ENCODE measurements at regions not wholly inside any gene's neighbourhood (a gene's known extent, or its start where the extent isn't known, plus 50 kb on each side); places are given as distances from the start of the nearest gene placed in this dataset.

- TF ChIP-seq EZH2phosphoT487 (IDR thresholded peaks at IDR 0.05; ENCODE audit: borderline replicate concordance, low read length) (no peak), CTCF (IDR thresholded peaks at IDR 0.05; ENCODE audit: low read depth, low read length, poor library complexity, severe bottlenecking) (no peak)
- H4K20me1 ChIP-seq (ENCODE audit: control insufficient read depth, insufficient read depth, low read depth, low read length) = no peaks in the 10 kb centered on the region
- H3F3A ChIP-seq (ENCODE audit: control insufficient read depth, insufficient read depth) = no peaks in the 10 kb centered on the region
- no peaks in the 10 kb centered on the region for H3K79me2 ChIP-seq (ENCODE audit: control insufficient read depth, low read length)
- peaks cover 10% of the 10 kb centered on the region; the same call in 1 of the 2 replicates for H3K9me3 ChIP-seq (ENCODE audit: control insufficient read depth, insufficient read depth, low read length)
- no peaks in the 10 kb centered on the region for H3K4me1 ChIP-seq (ENCODE audit: control insufficient read depth, low read length)
- H3K36me3 ChIP-seq (ENCODE audit: control insufficient read depth, low read length) = no peaks in the 10 kb centered on the region
- no peaks in the 10 kb centered on the region for H3K9me2 ChIP-seq (replicated peaks; ENCODE audit: control insufficient read depth, low read length)
- H3K4me3 ChIP-seq (ENCODE audit: low read length) = no peak overlapping the region
- H3K27me3 ChIP-seq (ENCODE audit: control insufficient read depth, low read length) = no peaks in the 10 kb centered on the region
- no peak overlapping the region for H3K27ac ChIP-seq (ENCODE audit: low read depth, low read length)
- H3K4me2 ChIP-seq (ENCODE audit: low read length) = no peak overlapping the region
Measured at GRCh38 chr4:117941611-117942010, 92.7 kb upstream of the NDST3 start.

- Histone ChIP-seq H3K4me3 (ENCODE audit: low read length) (no peak overlapping the region), H3K4me2 (ENCODE audit: low read length) (no peak overlapping the region), H4K20me1 (ENCODE audit: control insufficient read depth, insufficient read depth, low read depth, low read length) (no peaks in the 10 kb centered on the region), H3K36me3 (ENCODE audit: control insufficient read depth, low read length) (no peaks in the 10 kb centered on the region), H3F3A (ENCODE audit: control insufficient read depth, insufficient read depth) (no peaks in the 10 kb centered on the region), H3K9me2 (replicated peaks; ENCODE audit: control insufficient read depth, low read length) (no peaks in the 10 kb centered on the region), H3K4me1 (ENCODE audit: control insufficient read depth, low read length) (no peaks in the 10 kb centered on the region), H3K9me3 (ENCODE audit: control insufficient read depth, insufficient read depth, low read length) (no peaks in the 10 kb centered on the region), H3K27ac (ENCODE audit: low read depth, low read length) (no peak overlapping the region), H3K27me3 (ENCODE audit: control insufficient read depth, low read length) (no peaks in the 10 kb centered on the region), H3K79me2 (ENCODE audit: control insufficient read depth, low read length) (no peaks in the 10 kb centered on the region)
- TF ChIP-seq CTCF (IDR thresholded peaks at IDR 0.05; ENCODE audit: low read depth, low read length, poor library complexity, severe bottlenecking) = no peak
- no peak for TF ChIP-seq EZH2phosphoT487 (IDR thresholded peaks at IDR 0.05; ENCODE audit: borderline replicate concordance, low read length)
Measured at GRCh38 chr4:117949621-117950020, 84.7 kb upstream of the NDST3 start.

GRCh38 chr4:117957571-117957970 is 76.7 kb upstream of the NDST3 start:
- peaks cover 14% of the 10 kb centered on the region for H3K4me1 ChIP-seq (ENCODE audit: control insufficient read depth, low read length)
- TF ChIP-seq EZH2phosphoT487 (IDR thresholded peaks at IDR 0.05; ENCODE audit: borderline replicate concordance, low read length) = no peak
- no peak for TF ChIP-seq CTCF (IDR thresholded peaks at IDR 0.05; ENCODE audit: low read depth, low read length, poor library complexity, severe bottlenecking)

GRCh38 chr4:117965622-117966021 is 68.7 kb upstream of the NDST3 start:
- Histone ChIP-seq H3K4me3 (ENCODE audit: low read length) (no peak overlapping the region), H3K36me3 (ENCODE audit: control insufficient read depth, low read length) (no peaks in the 10 kb centered on the region), H4K20me1 (ENCODE audit: control insufficient read depth, insufficient read depth, low read depth, low read length) (no peaks in the 10 kb centered on the region), H3K79me2 (ENCODE audit: control insufficient read depth, low read length) (no peaks in the 10 kb centered on the region), H3K9me3 (ENCODE audit: control insufficient read depth, insufficient read depth, low read length) (no peaks in the 10 kb centered on the region), H3F3A (ENCODE audit: control insufficient read depth, insufficient read depth) (no peaks in the 10 kb centered on the region), H3K9me2 (replicated peaks; ENCODE audit: control insufficient read depth, low read length) (no peaks in the 10 kb centered on the region), H3K4me2 (ENCODE audit: low read length) (no peak overlapping the region), H3K27ac (ENCODE audit: low read depth, low read length) (no peak overlapping the region), H3K4me1 (ENCODE audit: control insufficient read depth, low read length) (no peaks in the 10 kb centered on the region), H3K27me3 (ENCODE audit: control insufficient read depth, low read length) (no peaks in the 10 kb centered on the region)
- TF ChIP-seq EZH2phosphoT487 (IDR thresholded peaks at IDR 0.05; ENCODE audit: borderline replicate concordance, low read length) (no peak), CTCF (IDR thresholded peaks at IDR 0.05; ENCODE audit: low read depth, low read length, poor library complexity, severe bottlenecking) (no peak)

More at GRCh38 chr4:117957571-117957970, 76.7 kb upstream of the NDST3 start:
- Histone ChIP-seq H3F3A (ENCODE audit: control insufficient read depth, insufficient read depth) (no peaks in the 10 kb centered on the region), H3K27me3 (ENCODE audit: control insufficient read depth, low read length) (no peaks in the 10 kb centered on the region), H3K4me3 (ENCODE audit: low read length) (no peak overlapping the region), H3K79me2 (ENCODE audit: control insufficient read depth, low read length) (no peaks in the 10 kb centered on the region), H4K20me1 (ENCODE audit: control insufficient read depth, insufficient read depth, low read depth, low read length) (no peaks in the 10 kb centered on the region), H3K27ac (ENCODE audit: low read depth, low read length) (no peak overlapping the region), H3K4me2 (ENCODE audit: low read length) (peak overlapping the region; percentile 14), H3K9me3 (ENCODE audit: control insufficient read depth, insufficient read depth, low read length) (no peaks in the 10 kb centered on the region), H3K36me3 (ENCODE audit: control insufficient read depth, low read length) (no peaks in the 10 kb centered on the region), H3K9me2 (replicated peaks; ENCODE audit: control insufficient read depth, low read length) (no peaks in the 10 kb centered on the region)
